ENCODE measurements at regions not wholly inside any gene's neighbourhood (a gene's known extent, or its start where the extent isn't known, plus 50 kb on each side); places are given as distances from the start of the nearest gene placed in this dataset.

DNA sequence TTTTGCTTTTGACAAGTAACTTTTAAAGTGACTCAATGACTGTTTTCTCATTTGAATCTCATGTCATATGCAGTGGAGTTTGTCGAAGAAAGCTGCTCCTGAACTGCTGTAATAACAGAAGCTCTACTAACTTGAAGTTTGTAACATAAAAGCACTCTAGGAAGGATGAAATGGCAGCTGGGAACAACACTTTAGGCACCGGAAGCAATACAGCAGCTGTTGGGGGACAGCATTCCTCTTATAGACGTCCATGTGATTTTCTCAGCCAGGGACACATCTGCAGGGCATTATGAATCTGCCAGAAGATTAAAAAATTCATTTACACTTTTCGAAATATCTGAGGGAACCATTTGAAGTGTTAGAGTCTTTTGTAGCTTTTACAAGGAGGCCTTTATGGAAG is 1035.8 kb downstream of the ADGRL3 start:
- H3K4me1 Mint-ChIP-seq: peaks cover 4% of the 10 kb centered on the region; the same call in 2 of the 3 replicates
- Histone ChIP-seq H3K4me3 (no peak overlapping the region), H3K9me2 (ENCODE audit: insufficient read depth) (no peaks in the 10 kb centered on the region; the same call in 1 of the 2 replicates), H3K79me2 (replicated peaks; ENCODE audit: insufficient read depth) (no peaks in the 10 kb centered on the region), H4K20me1 (replicated peaks; ENCODE audit: insufficient read depth) (no peaks in the 10 kb centered on the region), H2AFZ (peak overlapping the region; percentile 84), H3K4me1 (ENCODE audit: insufficient read depth) (no peaks in the 10 kb centered on the region), H3K36me3 (ENCODE audit: insufficient read depth) (no peaks in the 10 kb centered on the region), H3F3A (replicated peaks; ENCODE audit: low read depth) (no peaks in the 10 kb centered on the region), H3K4me2 (no peak overlapping the region), H3K27ac (ENCODE audit: low read depth) (no peak overlapping the region), H3K27me3 (ENCODE audit: insufficient read depth) (no peaks in the 10 kb centered on the region)
- no peak for DNase-seq (ENCODE audit: low spot score)
- no peaks in the 10 kb centered on the region for H3K36me3 Mint-ChIP-seq (ENCODE audit: low read depth)
- H3K4me3 Mint-ChIP-seq: no peak overlapping the region
- TF ChIP-seq NANOG (IDR thresholded peaks at IDR 0.05; ENCODE audit: borderline replicate concordance) (no peak), ZNF331 (CRISPR knock-in tag; IDR thresholded peaks at IDR 0.05; ENCODE audit: low read depth) (no peak), ZNF114 (CRISPR knock-in tag; IDR thresholded peaks at IDR 0.05) (no peak), POLR2AphosphoS5 (IDR thresholded peaks at IDR 0.05; ENCODE audit: low read depth) (no peak), STAT1 (IDR thresholded peaks at IDR 0.05; ENCODE audit: unreplicated experiment) (no peak), CREB1 (CRISPR knock-in tag; IDR thresholded peaks at IDR 0.05; ENCODE audit: low read depth) (no peak), JUNB (IDR thresholded peaks at IDR 0.05; ENCODE audit: unreplicated experiment) (no peak), EZH2 (IDR thresholded peaks at IDR 0.05; ENCODE audit: low read depth, unreplicated experiment) (no peak)
- TF ChIP-seq, protein P1, sequence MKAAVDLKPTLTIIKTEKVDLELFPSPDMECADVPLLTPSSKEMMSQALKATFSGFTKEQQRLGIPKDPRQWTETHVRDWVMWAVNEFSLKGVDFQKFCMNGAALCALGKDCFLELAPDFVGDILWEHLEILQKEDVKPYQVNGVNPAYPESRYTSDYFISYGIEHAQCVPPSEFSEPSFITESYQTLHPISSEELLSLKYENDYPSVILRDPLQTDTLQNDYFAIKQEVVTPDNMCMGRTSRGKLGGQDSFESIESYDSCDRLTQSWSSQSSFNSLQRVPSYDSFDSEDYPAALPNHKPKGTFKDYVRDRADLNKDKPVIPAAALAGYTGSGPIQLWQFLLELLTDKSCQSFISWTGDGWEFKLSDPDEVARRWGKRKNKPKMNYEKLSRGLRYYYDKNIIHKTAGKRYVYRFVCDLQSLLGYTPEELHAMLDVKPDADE (IDR thresholded peaks at IDR 0.05): no peak
- TF ChIP-seq, protein P2, sequence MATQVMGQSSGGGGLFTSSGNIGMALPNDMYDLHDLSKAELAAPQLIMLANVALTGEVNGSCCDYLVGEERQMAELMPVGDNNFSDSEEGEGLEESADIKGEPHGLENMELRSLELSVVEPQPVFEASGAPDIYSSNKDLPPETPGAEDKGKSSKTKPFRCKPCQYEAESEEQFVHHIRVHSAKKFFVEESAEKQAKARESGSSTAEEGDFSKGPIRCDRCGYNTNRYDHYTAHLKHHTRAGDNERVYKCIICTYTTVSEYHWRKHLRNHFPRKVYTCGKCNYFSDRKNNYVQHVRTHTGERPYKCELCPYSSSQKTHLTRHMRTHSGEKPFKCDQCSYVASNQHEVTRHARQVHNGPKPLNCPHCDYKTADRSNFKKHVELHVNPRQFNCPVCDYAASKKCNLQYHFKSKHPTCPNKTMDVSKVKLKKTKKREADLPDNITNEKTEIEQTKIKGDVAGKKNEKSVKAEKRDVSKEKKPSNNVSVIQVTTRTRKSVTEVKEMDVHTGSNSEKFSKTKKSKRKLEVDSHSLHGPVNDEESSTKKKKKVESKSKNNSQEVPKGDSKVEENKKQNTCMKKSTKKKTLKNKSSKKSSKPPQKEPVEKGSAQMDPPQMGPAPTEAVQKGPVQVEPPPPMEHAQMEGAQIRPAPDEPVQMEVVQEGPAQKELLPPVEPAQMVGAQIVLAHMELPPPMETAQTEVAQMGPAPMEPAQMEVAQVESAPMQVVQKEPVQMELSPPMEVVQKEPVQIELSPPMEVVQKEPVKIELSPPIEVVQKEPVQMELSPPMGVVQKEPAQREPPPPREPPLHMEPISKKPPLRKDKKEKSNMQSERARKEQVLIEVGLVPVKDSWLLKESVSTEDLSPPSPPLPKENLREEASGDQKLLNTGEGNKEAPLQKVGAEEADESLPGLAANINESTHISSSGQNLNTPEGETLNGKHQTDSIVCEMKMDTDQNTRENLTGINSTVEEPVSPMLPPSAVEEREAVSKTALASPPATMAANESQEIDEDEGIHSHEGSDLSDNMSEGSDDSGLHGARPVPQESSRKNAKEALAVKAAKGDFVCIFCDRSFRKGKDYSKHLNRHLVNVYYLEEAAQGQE (IDR thresholded peaks at IDR 0.05; ENCODE audit: unreplicated experiment): no peak
- no peaks in the 10 kb centered on the region for H3K27me3 Mint-ChIP-seq (ENCODE audit: insufficient read depth, low read depth, poor library complexity)
- H3K27ac Mint-ChIP-seq: no peak overlapping the region
- ATAC-seq: no peak
- H3K9me3 Mint-ChIP-seq: peaks cover 3% of the 10 kb centered on the region; the same call in 2 of the 3 replicates

DNA sequence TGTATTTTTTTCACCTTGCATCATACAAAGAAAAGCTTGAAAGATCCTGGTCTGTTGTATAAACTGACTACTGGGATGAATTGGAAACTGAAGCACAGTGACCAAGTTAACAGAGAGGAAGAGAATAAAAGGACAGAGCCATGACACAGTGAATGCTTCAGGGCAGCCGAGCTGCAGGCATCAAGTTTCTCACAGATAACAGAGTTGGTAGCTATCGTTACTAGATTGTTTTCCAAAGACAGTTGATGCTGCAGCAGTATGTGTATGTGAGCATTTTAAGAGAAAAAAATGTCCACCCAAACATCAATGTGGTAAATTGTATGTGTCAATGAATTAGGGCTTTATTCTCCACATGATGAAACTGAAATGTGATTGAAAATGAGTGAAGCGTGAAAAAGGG is 1032.7 kb downstream of the ADGRL3 start:
- H3F3A ChIP-seq (replicated peaks; ENCODE audit: low read depth): no peaks in the 10 kb centered on the region
- Mint-ChIP-seq H3K4me3 (no peak overlapping the region), H3K27ac (no peak overlapping the region), H3K27me3 (ENCODE audit: insufficient read depth, low read depth, poor library complexity) (no peaks in the 10 kb centered on the region), H3K4me1 (peaks cover 4% of the 10 kb centered on the region; the same call in 2 of the 3 replicates), H3K9me3 (peaks cover 3% of the 10 kb centered on the region; the same call in 1 of the 3 replicates), H3K36me3 (ENCODE audit: low read depth) (no peaks in the 10 kb centered on the region)
- H3K27ac ChIP-seq (ENCODE audit: low read depth): no peak overlapping the region
- ATAC-seq (0 out of 3 replicates have a peak, but pooled peaks have one; percentile 32), DNase-seq (ENCODE audit: low spot score) (no peak)
- no peaks in the 10 kb centered on the region for H4K20me1 ChIP-seq (replicated peaks; ENCODE audit: insufficient read depth)
- H3K9me2 ChIP-seq (ENCODE audit: insufficient read depth): no peaks in the 10 kb centered on the region; the same call in 1 of the 2 replicates
- no peaks in the 10 kb centered on the region for H3K79me2 ChIP-seq (replicated peaks; ENCODE audit: insufficient read depth)
- H3K4me3 ChIP-seq: no peak overlapping the region
- no peaks in the 10 kb centered on the region for H3K36me3 ChIP-seq (ENCODE audit: insufficient read depth)
- no peaks in the 10 kb centered on the region for H3K4me1 ChIP-seq (ENCODE audit: insufficient read depth)
- peak overlapping the region; percentile 38; the same call in 1 of the 2 replicates for H2AFZ ChIP-seq
- no peak overlapping the region for H3K4me2 ChIP-seq
- TF ChIP-seq, protein P3, sequence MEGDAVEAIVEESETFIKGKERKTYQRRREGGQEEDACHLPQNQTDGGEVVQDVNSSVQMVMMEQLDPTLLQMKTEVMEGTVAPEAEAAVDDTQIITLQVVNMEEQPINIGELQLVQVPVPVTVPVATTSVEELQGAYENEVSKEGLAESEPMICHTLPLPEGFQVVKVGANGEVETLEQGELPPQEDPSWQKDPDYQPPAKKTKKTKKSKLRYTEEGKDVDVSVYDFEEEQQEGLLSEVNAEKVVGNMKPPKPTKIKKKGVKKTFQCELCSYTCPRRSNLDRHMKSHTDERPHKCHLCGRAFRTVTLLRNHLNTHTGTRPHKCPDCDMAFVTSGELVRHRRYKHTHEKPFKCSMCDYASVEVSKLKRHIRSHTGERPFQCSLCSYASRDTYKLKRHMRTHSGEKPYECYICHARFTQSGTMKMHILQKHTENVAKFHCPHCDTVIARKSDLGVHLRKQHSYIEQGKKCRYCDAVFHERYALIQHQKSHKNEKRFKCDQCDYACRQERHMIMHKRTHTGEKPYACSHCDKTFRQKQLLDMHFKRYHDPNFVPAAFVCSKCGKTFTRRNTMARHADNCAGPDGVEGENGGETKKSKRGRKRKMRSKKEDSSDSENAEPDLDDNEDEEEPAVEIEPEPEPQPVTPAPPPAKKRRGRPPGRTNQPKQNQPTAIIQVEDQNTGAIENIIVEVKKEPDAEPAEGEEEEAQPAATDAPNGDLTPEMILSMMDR (conservative IDR thresholded peaks at IDR 0.05; ENCODE audit: low read depth in 2 of 2): no peak
- TF ChIP-seq, protein P2 (IDR thresholded peaks at IDR 0.05; ENCODE audit: unreplicated experiment): no peak
- TF ChIP-seq CREB1 (CRISPR knock-in tag; IDR thresholded peaks at IDR 0.05; ENCODE audit: low read depth): no peak
- TF ChIP-seq, protein P1 (IDR thresholded peaks at IDR 0.05): no peak
- TF ChIP-seq JUNB (IDR thresholded peaks at IDR 0.05; ENCODE audit: unreplicated experiment): no peak
- no peak for TF ChIP-seq EZH2phosphoT487 (IDR thresholded peaks at IDR 0.05; ENCODE audit: unreplicated experiment)
- H3K27me3 ChIP-seq (ENCODE audit: insufficient read depth): no peaks in the 10 kb centered on the region
